ENCODE measurements at regions not wholly inside any gene's neighbourhood (a gene's known extent, or its start where the extent isn't known, plus 50 kb on each side); places are given as distances from the start of the nearest gene placed in this dataset.

GRCh38 chr3:74500257-74500656 lies 114.2 kb downstream of the CNTN3 start:
- TF ChIP-seq CTCF (conservative IDR thresholded peaks at IDR 0.05 in 1 of 2, IDR thresholded peaks at IDR 0.05 in 1 of 2; ENCODE audit: extremely low read depth in 1 of 2, insufficient read depth in 1 of 2, low read depth in 1 of 2, low read length in 2 of 2) (no peak), EZH2 (IDR thresholded peaks at IDR 0.05; ENCODE audit: borderline replicate concordance, low read length) (no peak)
